Cardiac septum (tissue), 1 donor: ENCODE measurements at regions not wholly inside any gene's neighbourhood (a gene's known extent, or its start where the extent isn't known, plus 50 kb on each side); places are given as distances from the start of the nearest gene placed in this dataset.
A peak's percentile ranks its signal among the peaks of the same experiment; 100 is the strongest.

Source experiments
- DNase-seq: peaks from one replicate; pipeline ENCODE4 v3.0.0-alpha.2; 2020; ENCODE audit warnings: low spot score
- intact Hi-C: fragments of 100-400 bp; cut with DNase I; formaldehyde crosslinking; loops from one replicate; pipeline ENCODE4 v1.14.0; 2022
- donor health status: DM: no; HTN: no; CAD: no.

GRCh38 chr6:146898888-146899227 is 300.1 kb downstream of the ADGB start:
- no peak for DNase-seq
- intact Hi-C loops, result no loop called here

- intact Hi-C loops, result no loop called here
- DNase-seq, result no peak
Measured at GRCh38 chr6:146901940-146902816, 302.0 kb upstream of the STXBP5 start.

GRCh38 chr6:146902846-146903245 is 301.4 kb upstream of the STXBP5 start:
- intact Hi-C loops, result no loop called here
- no peak for DNase-seq

GRCh38 chr6:146903451-146903850 is 300.8 kb upstream of the STXBP5 start:
- intact Hi-C loops, result no loop called here
- DNase-seq, result no peak

GRCh38 chr6:146904596-146904995 is 299.6 kb upstream of the STXBP5 start:
- no peak for DNase-seq
- intact Hi-C loops, result no loop called here

- intact Hi-C loops, result no loop called here
- no peak for DNase-seq
Measured at GRCh38 chr6:146905181-146905704, 299.0 kb upstream of the STXBP5 start.

GRCh38 chr6:146908786-146909185 is 295.4 kb upstream of the STXBP5 start:
- DNase-seq, result no peak
- intact Hi-C loops, result no loop called here

GRCh38 chr6:146909376-146909775 is 294.8 kb upstream of the STXBP5 start:
- intact Hi-C loops, result no loop called here
- no peak for DNase-seq

GRCh38 chr6:146909886-146910285 is 294.3 kb upstream of the STXBP5 start:
- no peak for DNase-seq
- intact Hi-C loops, result loop anchor here (5.0 to 10.0 kb wide), 3 partner anchors 53 to 375 kb away; no protein-coding TSS in a partner anchor

- DNase-seq, result no peak
- intact Hi-C loops, result loop anchor here (5.0 to 10.0 kb wide), 3 partner anchors 53 to 374 kb away; no protein-coding TSS in a partner anchor
Measured at GRCh38 chr6:146910611-146911010, 293.6 kb upstream of the STXBP5 start.

GRCh38 chr6:146911635-146912215 is 292.5 kb upstream of the STXBP5 start:
- no peak for DNase-seq
- intact Hi-C loops, result loop anchor here (5.0 to 10.0 kb wide), 3 partner anchors 54 to 373 kb away; no protein-coding TSS in a partner anchor

GRCh38 chr6:146912730-146913685 is 291.2 kb upstream of the STXBP5 start:
- intact Hi-C loops, result loop anchor here (5.0 to 10.0 kb wide), 3 partner anchors 56 to 372 kb away; no protein-coding TSS in a partner anchor
- DNase-seq, result no peak

GRCh38 chr6:146913842-146914488 is 290.3 kb upstream of the STXBP5 start:
- intact Hi-C loops, result loop anchor here (5.0 to 10.0 kb wide), 3 partner anchors 57 to 371 kb away; no protein-coding TSS in a partner anchor

GRCh38 chr6:146914489-146915483 is 289.4 kb upstream of the STXBP5 start:
- DNase-seq, result no peak
- intact Hi-C loops, result loop anchor here (5.0 to 10.0 kb wide), 3 partner anchors 57 to 370 kb away; no protein-coding TSS in a partner anchor

More at GRCh38 chr6:146913842-146914488, 290.3 kb upstream of the STXBP5 start:
- peak; percentile 86 for DNase-seq

- intact Hi-C loops, result loop anchor here (10.0 kb wide), 1 partner anchor 369 kb away; no protein-coding TSS in a partner anchor
- no peak for DNase-seq
Measured at GRCh38 chr6:146915671-146916127, 288.5 kb upstream of the STXBP5 start.

- no peak for DNase-seq
- intact Hi-C loops, result loop anchor here (10.0 kb wide), 1 partner anchor 368 kb away; no protein-coding TSS in a partner anchor
Measured at GRCh38 chr6:146916435-146917025, 287.7 kb upstream of the STXBP5 start.

- intact Hi-C loops, result loop anchor here (10.0 kb wide), 1 partner anchor 368 kb away; no protein-coding TSS in a partner anchor
- DNase-seq, result no peak
Measured at GRCh38 chr6:146917182-146917581, 287.0 kb upstream of the STXBP5 start.
